SJCRH30 (cell line): ENCODE measurements at regions not wholly inside any gene's neighbourhood (a gene's known extent, or its start where the extent isn't known, plus 50 kb on each side); places are given as distances from the start of the nearest gene placed in this dataset.

Experiments used
- DNase-seq, 2 experiments: peaks; one replicate each; pipeline ENCODE4 v3.0.0-alpha.2; 2015 to 2020
- H3K27ac ChIP-seq: fragments of 250-450 bp; sonication (Bioruptor Pico); 2 replicates; pipeline ENCODE4 v1.5.1; 2020; ENCODE audit warnings: mild to moderate bottlenecking, moderate library complexity
- H3K27me3 ChIP-seq: fragments of 250-450 bp; sonication (Bioruptor Pico); 2 replicates; pipeline ENCODE4 v1.5.1; 2020; ENCODE audit warnings: mild to moderate bottlenecking, moderate library complexity
- H3K36me3 ChIP-seq: fragments of 250-450 bp; sonication (Bioruptor Pico); 2 replicates; pipeline ENCODE4 v1.5.1; 2020; ENCODE audit warnings: mild to moderate bottlenecking, moderate library complexity
- H3K4me1 ChIP-seq: fragments of 250-450 bp; sonication (Bioruptor Pico); 2 replicates; pipeline ENCODE4 v1.5.1; 2020; ENCODE audit warnings: mild to moderate bottlenecking, moderate library complexity
- H3K4me3 ChIP-seq: fragments of 250-450 bp; sonication (Bioruptor Pico); 2 replicates; pipeline ENCODE4 v1.5.1; 2020; ENCODE audit warnings: mild to moderate bottlenecking, moderate library complexity
- H3K9me3 ChIP-seq: fragments of 250-450 bp; sonication (Bioruptor Pico); replicated peaks from 2 replicates; pipeline ENCODE4 v1.5.1; 2020; ENCODE audit warnings: mild to moderate bottlenecking, moderate library complexity

- Histone ChIP-seq H3K36me3 (no peaks in the 10 kb centered on the region), H3K4me1 (peaks cover 10% of the 10 kb centered on the region), H3K27me3 (no peaks in the 10 kb centered on the region), H3K27ac (no peak overlapping the region), H3K9me3 (no peaks in the 10 kb centered on the region), H3K4me3 (no peak overlapping the region)
- no peak for DNase-seq
These were observed 2220.5 kb downstream of the NCAM2 start for GRCh38 chr21:23218667-23219066.

GRCh38 chr21:23217597-23217996 is 2219.4 kb downstream of the NCAM2 start:
- Histone ChIP-seq H3K27me3 (no peaks in the 10 kb centered on the region), H3K9me3 (no peaks in the 10 kb centered on the region), H3K27ac (no peak overlapping the region), H3K36me3 (no peaks in the 10 kb centered on the region), H3K4me3 (no peak overlapping the region), H3K4me1 (peaks cover 10% of the 10 kb centered on the region)
- peak in 1 of 2 experiments; percentile 13 for DNase-seq

GRCh38 chr21:23215261-23215660 is 2217.1 kb downstream of the NCAM2 start:
- DNase-seq: no peak
- H3K4me1 ChIP-seq: peaks cover 10% of the 10 kb centered on the region
- no peak overlapping the region for H3K4me3 ChIP-seq
- H3K27me3 ChIP-seq: no peaks in the 10 kb centered on the region
- no peak overlapping the region for H3K27ac ChIP-seq
- no peaks in the 10 kb centered on the region for H3K9me3 ChIP-seq
- H3K36me3 ChIP-seq: no peaks in the 10 kb centered on the region
